NOMO-1 treated with DMSO at 0.1 percent for 48 hours (cell line): ENCODE measurements at regions not wholly inside any gene's neighbourhood (a gene's known extent, or its start where the extent isn't known, plus 50 kb on each side); places are given as distances from the start of the nearest gene placed in this dataset.
"Not testable (repeated sequence)": the region's sequence is repeated elsewhere in the genome, so short reads cannot be mapped to it uniquely, and the experiment has no call there.

Experiments
- DNase-seq: peaks from one replicate; lab custom pipeline; 2025; ENCODE audit not compliant: unreplicated experiment; lab: John Stamatoyannopoulos, UW

GRCh38 chr2:16226943-16227664 is 286.8 kb downstream of the MYCN start:
- DNase-seq: no peak

- DNase-seq: no peak
Observed at GRCh38 chr2:16226381-16226780, 286.0 kb downstream of the MYCN start.

- no peak for DNase-seq
Observed at GRCh38 chr2:16225545-16225944, 285.2 kb downstream of the MYCN start.

GRCh38 chr2:16225071-16225470 is 284.7 kb downstream of the MYCN start:
- DNase-seq: no peak

GRCh38 chr2:16224298-16225045 is 284.1 kb downstream of the MYCN start:
- no peak for DNase-seq

- no peak for DNase-seq
Observed at GRCh38 chr2:16223841-16224177, 283.5 kb downstream of the MYCN start.

- DNase-seq: no peak
Observed at GRCh38 chr2:16223161-16223840, 283.0 kb downstream of the MYCN start.

- no peak for DNase-seq
Observed at GRCh38 chr2:16222326-16222725, 282.0 kb downstream of the MYCN start.

- no peak for DNase-seq
Observed at GRCh38 chr2:16221461-16222010, 281.2 kb downstream of the MYCN start.

GRCh38 chr2:16219292-16219975 is 279.1 kb downstream of the MYCN start:
- no peak for DNase-seq

- no peak for DNase-seq
Observed at GRCh38 chr2:16218625-16219024, 278.3 kb downstream of the MYCN start.

- DNase-seq: no peak
Observed at GRCh38 chr2:16218161-16218560, 277.8 kb downstream of the MYCN start.

- not testable (repeated sequence) for DNase-seq
Observed at GRCh38 chr2:16217741-16218140, 277.4 kb downstream of the MYCN start.

GRCh38 chr2:16217291-16217690 is 276.9 kb downstream of the MYCN start:
- DNase-seq: no peak

- no peak for DNase-seq
Observed at GRCh38 chr2:16216558-16216945, 276.2 kb downstream of the MYCN start.

GRCh38 chr2:16215902-16216557 is 275.7 kb downstream of the MYCN start:
- DNase-seq: no peak

GRCh38 chr2:16214861-16215260 is 274.5 kb downstream of the MYCN start:
- no peak for DNase-seq

- no peak for DNase-seq
Observed at GRCh38 chr2:16214391-16214790, 274.0 kb downstream of the MYCN start.

- no peak for DNase-seq
Observed at GRCh38 chr2:16212321-16212720, 272.0 kb downstream of the MYCN start.

GRCh38 chr2:16211341-16211740 is 271.0 kb downstream of the MYCN start:
- DNase-seq: no peak

- no peak for DNase-seq
Observed at GRCh38 chr2:16210841-16211240, 270.5 kb downstream of the MYCN start.
